ENCODE measurements at regions not wholly inside any gene's neighbourhood (a gene's known extent, or its start where the extent isn't known, plus 50 kb on each side); places are given as distances from the start of the nearest gene placed in this dataset.

DNA sequence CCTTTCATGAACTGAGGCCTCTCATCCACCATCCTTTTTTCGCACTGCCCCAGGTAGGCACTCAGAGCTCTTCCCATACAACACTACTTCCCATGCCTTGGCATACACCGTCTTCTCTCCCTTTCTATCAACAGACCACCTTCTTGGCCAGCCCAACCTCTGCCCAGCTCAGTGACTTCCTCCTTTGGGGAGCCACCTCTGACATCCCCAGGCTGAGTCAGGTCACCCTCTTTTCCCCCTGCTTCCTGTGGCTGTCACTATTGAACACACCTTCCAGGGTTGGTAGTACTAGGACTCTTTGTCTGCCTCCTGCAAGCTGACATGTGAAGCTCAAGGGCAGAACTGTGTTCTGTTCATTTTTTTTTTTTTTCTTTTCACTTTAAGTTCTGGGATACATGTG, 283.2 kb downstream of the SETD4 start:
- Histone ChIP-seq H3K9me3 (ENCODE audit: control insufficient read depth in 2 of 2, low read length in 2 of 2) (peaks cover 0 to 3% of the 10 kb centered on the region in 2 donors), H3K9ac (ENCODE audit: low read length in 2 of 2) (no peak overlapping the region), H3K27ac (ENCODE audit: low read length) (no peak overlapping the region), H3K36me3 (ENCODE audit: control insufficient read depth in 2 of 2, insufficient read depth in 2 of 2, low read length in 2 of 2) (no peaks in the 10 kb centered on the region), H3K4me3 (ENCODE audit: low read length in 2 of 2) (no peak overlapping the region), H3K4me1 (ENCODE audit: control insufficient read depth, insufficient read depth, low read length) (no peaks in the 10 kb centered on the region), H3K27me3 (ENCODE audit: control insufficient read depth in 1 of 2, insufficient read depth in 2 of 2, low read length in 2 of 2) (peaks cover 0 to 2% of the 10 kb centered on the region in 2 donors)

DNA sequence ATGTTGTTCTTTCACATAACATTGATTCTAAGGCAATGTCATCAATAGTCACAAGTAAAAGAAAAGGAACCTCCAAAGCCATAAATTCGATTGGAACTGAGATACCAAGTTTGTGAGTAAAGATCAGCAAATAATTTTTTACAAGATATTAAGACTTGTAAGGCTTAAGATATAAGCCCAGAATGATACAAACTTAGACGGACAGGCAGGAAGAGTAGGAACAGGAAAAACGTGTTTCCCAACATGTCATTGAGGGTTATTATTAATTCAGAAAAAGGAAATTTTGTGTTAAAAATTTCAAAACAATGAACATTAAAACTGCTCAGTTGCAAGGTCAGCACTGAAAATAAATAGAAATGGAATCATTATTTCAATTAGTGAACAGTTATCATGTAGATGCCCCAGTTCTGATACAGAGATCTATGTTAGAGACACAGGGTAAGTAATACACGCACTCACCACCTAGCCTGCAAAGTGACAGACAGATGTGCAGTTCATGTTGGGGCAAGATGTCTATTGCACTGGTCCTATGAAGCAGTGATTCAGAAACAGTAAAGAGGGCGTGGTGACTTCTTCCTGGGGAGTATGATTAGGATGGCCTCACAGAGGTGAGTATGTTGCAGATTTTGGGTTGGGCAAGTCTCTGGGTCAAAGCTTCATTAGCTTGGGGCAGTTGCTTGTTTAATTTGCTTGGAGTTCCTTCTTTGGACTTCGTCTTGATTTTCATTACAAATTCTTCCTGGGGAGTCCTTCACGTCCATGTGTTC, 284.4 kb downstream of the SETD4 start:
- Histone ChIP-seq H3K4me1 (ENCODE audit: control insufficient read depth, insufficient read depth, low read length) (no peaks in the 10 kb centered on the region), H3K9me3 (ENCODE audit: control insufficient read depth in 2 of 2, low read length in 2 of 2) (peaks cover 0 to 3% of the 10 kb centered on the region in 2 donors), H3K9ac (ENCODE audit: low read length in 2 of 2) (no peak overlapping the region)

DNA sequence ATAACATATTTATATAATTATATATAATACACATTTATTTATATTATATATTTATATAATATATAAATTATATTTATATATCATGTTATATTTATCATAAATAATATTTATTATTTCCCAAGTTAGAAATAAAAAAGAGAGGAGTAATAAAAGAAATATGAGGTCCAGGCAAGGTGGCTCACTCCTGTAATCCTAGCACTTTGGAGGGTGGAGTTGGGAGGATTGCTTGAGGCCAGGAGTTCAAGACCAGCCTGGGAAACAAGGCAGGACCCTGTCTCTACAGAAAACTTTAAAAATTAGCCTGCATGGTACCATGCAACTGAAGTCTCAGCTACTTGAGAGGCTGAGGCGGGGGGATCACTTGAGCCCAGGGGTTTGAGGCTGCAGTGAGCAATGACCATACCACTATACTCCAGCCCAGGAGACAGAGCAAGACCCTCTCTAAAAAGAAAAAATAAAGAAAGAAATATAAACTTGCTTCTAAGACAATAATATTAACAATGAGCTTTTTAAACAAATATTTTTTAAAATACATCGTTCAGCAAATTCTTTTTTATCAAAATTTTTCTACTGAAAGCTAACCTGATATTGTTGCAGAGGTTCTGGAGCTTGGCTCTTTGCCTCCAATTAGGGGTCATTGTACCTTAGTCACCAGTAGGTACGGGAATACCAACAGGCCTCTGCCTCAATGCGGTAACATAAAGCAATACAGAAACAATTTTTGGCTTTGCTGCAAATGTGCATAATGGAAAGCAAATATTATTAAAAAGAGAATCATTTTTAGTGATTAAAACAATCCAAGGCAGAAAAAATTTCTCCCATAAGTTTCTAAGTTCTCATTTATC, 290.0 kb downstream of the SETD4 start:
- Histone ChIP-seq H3K9me3 (ENCODE audit: control insufficient read depth in 2 of 2, low read length in 2 of 2) (no peaks in the 10 kb centered on the region), H3K36me3 (ENCODE audit: control insufficient read depth in 2 of 2, insufficient read depth in 2 of 2, low read length in 2 of 2) (no peaks in the 10 kb centered on the region), H3K9ac (ENCODE audit: low read length in 2 of 2) (no peak overlapping the region), H3K27ac (ENCODE audit: low read length) (no peak overlapping the region), H3K27me3 (ENCODE audit: control insufficient read depth in 1 of 2, insufficient read depth in 2 of 2, low read length in 2 of 2) (peaks cover 0 to 2% of the 10 kb centered on the region in 2 donors), H3K4me3 (ENCODE audit: low read length in 2 of 2) (no peak overlapping the region), H3K4me1 (ENCODE audit: control insufficient read depth, insufficient read depth, low read length) (no peaks in the 10 kb centered on the region)

More for the DNA sequence above, 284.4 kb downstream of the SETD4 start:
- Histone ChIP-seq H3K27ac (ENCODE audit: low read length) (no peak overlapping the region), H3K4me3 (ENCODE audit: low read length in 2 of 2) (no peak overlapping the region), H3K27me3 (ENCODE audit: control insufficient read depth in 1 of 2, insufficient read depth in 2 of 2, low read length in 2 of 2) (peaks cover 0 to 2% of the 10 kb centered on the region in 2 donors), H3K36me3 (ENCODE audit: control insufficient read depth in 2 of 2, insufficient read depth in 2 of 2, low read length in 2 of 2) (no peaks in the 10 kb centered on the region)

DNA sequence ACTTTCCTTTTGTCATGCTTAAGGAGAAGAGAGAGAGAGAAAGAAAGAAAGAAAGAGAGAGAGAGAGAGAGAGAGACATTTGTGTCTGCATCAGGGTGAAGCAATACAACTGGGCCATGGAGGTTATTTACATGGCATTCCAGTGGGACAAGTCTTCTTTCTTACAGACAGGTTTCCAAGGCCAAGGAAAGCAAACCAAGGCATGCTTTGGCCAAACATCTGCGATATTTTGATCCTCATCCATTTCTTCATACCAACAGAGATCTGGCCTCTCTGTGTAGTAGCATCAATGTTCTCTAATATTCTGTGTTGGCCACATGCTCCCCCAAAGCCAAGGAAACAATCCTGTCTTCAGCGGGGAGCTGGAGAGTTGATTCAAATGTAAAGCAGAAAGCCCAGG, 292.1 kb downstream of the SETD4 start:
- Histone ChIP-seq H3K9me3 (ENCODE audit: control insufficient read depth in 2 of 2, low read length in 2 of 2) (no peaks in the 10 kb centered on the region), H3K4me1 (ENCODE audit: control insufficient read depth, insufficient read depth, low read length) (no peaks in the 10 kb centered on the region), H3K4me3 (ENCODE audit: low read length in 2 of 2) (no peak overlapping the region)

DNA sequence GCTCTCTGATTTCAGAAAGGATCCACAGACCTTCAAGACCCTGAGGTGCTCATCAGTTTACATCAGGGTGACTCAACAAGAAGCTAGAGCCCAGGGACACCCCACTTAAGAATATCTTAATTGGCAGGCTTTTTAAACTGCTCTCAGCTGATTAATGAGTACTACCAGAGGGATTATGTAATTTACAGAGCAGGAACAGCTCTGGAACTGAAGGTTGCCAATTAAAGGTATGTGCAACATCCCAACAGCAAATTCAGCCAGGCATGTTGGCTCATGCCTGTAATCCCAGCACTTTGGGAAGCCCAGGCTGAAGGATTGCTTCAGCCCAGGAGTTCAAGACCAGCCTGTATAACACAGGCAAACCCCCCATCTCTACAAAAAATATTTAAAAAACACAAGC, 295.7 kb downstream of the SETD4 start:
- H3K9me3 ChIP-seq (ENCODE audit: control insufficient read depth in 2 of 2, low read length in 2 of 2) = no peaks in the 10 kb centered on the region

More for the DNA sequence above, 292.1 kb downstream of the SETD4 start:
- Histone ChIP-seq H3K27ac (ENCODE audit: low read length) (no peak overlapping the region), H3K9ac (ENCODE audit: low read length in 2 of 2) (no peak overlapping the region), H3K36me3 (ENCODE audit: control insufficient read depth in 2 of 2, insufficient read depth in 2 of 2, low read length in 2 of 2) (no peaks in the 10 kb centered on the region), H3K27me3 (ENCODE audit: control insufficient read depth in 1 of 2, insufficient read depth in 2 of 2, low read length in 2 of 2) (peaks cover 0 to 2% of the 10 kb centered on the region in 2 donors)

DNA sequence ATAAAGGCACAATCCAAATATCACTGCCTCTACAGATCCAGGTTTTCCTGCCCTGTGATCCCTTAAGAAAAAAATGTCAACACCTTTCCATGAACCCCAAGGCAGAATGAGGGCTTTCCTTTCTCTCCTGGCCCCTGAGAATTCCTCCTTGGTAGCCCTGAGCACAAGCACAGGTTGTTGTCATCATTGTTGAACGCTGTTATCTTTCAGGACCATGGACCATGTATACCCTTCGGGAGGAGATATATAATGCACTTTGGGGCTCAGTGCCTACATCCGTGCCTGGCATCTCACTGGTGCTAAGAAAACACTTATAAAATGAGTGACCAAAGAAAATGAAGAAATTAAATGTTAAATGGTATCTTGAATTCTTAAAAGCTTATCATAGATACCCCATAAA, 296.2 kb downstream of the SETD4 start:
- Histone ChIP-seq H3K9me3 (ENCODE audit: control insufficient read depth in 2 of 2, low read length in 2 of 2) (no peaks in the 10 kb centered on the region), H3K27me3 (ENCODE audit: control insufficient read depth in 1 of 2, insufficient read depth in 2 of 2, low read length in 2 of 2) (no peaks in the 10 kb centered on the region), H3K9ac (ENCODE audit: low read length in 2 of 2) (no peak overlapping the region), H3K4me3 (ENCODE audit: low read length in 2 of 2) (no peak overlapping the region), H3K27ac (ENCODE audit: low read length) (no peak overlapping the region), H3K4me1 (ENCODE audit: control insufficient read depth, insufficient read depth, low read length) (no peaks in the 10 kb centered on the region), H3K36me3 (ENCODE audit: control insufficient read depth in 2 of 2, insufficient read depth in 2 of 2, low read length in 2 of 2) (no peaks in the 10 kb centered on the region)

More for the DNA sequence above, 295.7 kb downstream of the SETD4 start:
- no peak overlapping the region for H3K4me3 ChIP-seq (ENCODE audit: low read length in 2 of 2)
- H3K4me1 ChIP-seq (ENCODE audit: control insufficient read depth, insufficient read depth, low read length) = no peaks in the 10 kb centered on the region
- no peaks in the 10 kb centered on the region for H3K36me3 ChIP-seq (ENCODE audit: control insufficient read depth in 2 of 2, insufficient read depth in 2 of 2, low read length in 2 of 2)
- no peak overlapping the region for H3K9ac ChIP-seq (ENCODE audit: low read length in 2 of 2)
- H3K27me3 ChIP-seq (ENCODE audit: control insufficient read depth in 1 of 2, insufficient read depth in 2 of 2, low read length in 2 of 2) = no peaks in the 10 kb centered on the region
- H3K27ac ChIP-seq (ENCODE audit: low read length) = no peak overlapping the region

DNA sequence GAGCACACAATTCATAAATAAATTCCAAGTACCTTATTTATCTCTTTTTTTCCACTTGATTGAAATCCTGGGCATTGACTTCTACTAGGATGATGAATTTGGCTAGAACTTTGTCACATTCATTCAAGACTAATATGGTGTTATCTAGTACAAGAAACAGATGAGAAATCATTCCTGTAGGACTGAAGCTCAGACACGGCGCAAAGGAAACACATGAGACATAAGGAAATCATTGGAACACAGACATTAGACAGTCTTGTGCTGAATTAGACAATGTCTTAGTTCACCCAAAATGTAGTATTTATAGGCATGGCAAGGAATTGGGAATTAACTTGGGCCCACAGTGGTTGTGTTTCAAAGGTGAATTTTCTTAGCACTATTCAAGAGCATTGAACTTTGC, 305.7 kb downstream of the SETD4 start:
- H3K27ac ChIP-seq (ENCODE audit: low read length) = no peak overlapping the region
- no peaks in the 10 kb centered on the region for H3K4me1 ChIP-seq (ENCODE audit: control insufficient read depth, insufficient read depth, low read length)
- peaks cover 0 to 3% of the 10 kb centered on the region in 2 donors for H3K9me3 ChIP-seq (ENCODE audit: control insufficient read depth in 2 of 2, low read length in 2 of 2)
- H3K36me3 ChIP-seq (ENCODE audit: control insufficient read depth in 2 of 2, insufficient read depth in 2 of 2, low read length in 2 of 2) = no peaks in the 10 kb centered on the region
- no peak overlapping the region for H3K4me3 ChIP-seq (ENCODE audit: low read length in 2 of 2)
- H3K9ac ChIP-seq (ENCODE audit: low read length in 2 of 2) = no peak overlapping the region
- H3K27me3 ChIP-seq (ENCODE audit: control insufficient read depth in 1 of 2, insufficient read depth in 2 of 2, low read length in 2 of 2) = peaks cover 0 to 2% of the 10 kb centered on the region in 2 donors

DNA sequence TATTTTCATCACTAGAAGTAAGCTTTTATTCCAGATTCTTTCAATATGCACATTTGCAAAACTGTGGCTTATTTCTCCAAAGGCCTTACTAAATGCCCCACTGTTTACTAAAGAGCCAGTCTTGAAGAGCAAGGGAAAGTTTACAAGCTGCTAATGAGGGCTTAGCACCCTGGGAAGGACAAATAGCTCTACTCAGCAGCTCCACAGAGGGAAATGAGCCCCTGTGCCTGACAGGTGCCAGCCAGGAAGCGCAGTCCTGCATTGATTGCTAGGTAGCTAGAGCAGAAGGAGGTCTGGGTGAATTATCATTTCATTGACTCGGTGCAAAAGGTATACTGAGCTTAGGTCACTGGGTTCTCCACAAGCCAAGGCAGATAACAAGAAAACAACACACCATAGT, 307.0 kb downstream of the SETD4 start:
- Histone ChIP-seq H3K36me3 (ENCODE audit: control insufficient read depth in 2 of 2, insufficient read depth in 2 of 2, low read length in 2 of 2) (no peaks in the 10 kb centered on the region), H3K4me1 (ENCODE audit: control insufficient read depth, insufficient read depth, low read length) (no peaks in the 10 kb centered on the region), H3K4me3 (ENCODE audit: low read length in 2 of 2) (no peak overlapping the region), H3K27me3 (ENCODE audit: control insufficient read depth in 1 of 2, insufficient read depth in 2 of 2, low read length in 2 of 2) (peaks cover 0 to 2% of the 10 kb centered on the region in 2 donors), H3K9ac (ENCODE audit: low read length in 2 of 2) (no peak overlapping the region), H3K27ac (ENCODE audit: low read length) (no peak overlapping the region), H3K9me3 (ENCODE audit: control insufficient read depth in 2 of 2, low read length in 2 of 2) (peaks cover 0 to 3% of the 10 kb centered on the region in 2 donors)

DNA sequence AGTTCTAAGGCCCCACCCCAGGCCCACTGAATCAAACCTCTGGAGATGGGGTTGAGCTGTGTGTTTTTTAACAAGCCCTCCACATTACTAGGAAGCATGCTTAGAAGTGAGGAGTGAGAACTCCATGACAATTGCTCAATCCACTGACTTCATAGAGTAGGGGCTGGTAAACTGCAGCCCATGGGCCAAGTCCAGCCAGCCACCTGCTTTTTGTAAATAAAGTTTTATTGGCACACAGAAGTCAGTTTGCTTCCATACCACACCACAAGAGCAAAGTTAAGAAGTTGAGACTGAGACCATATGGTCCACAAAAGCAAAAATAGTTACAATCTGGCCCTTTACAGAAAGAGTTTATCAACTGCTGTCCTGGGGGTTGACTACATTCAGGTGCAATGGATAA, 309.2 kb downstream of the SETD4 start:
- H3K27ac ChIP-seq (ENCODE audit: low read length) = no peak overlapping the region
- no peak overlapping the region for H3K9ac ChIP-seq (ENCODE audit: low read length in 2 of 2)
- H3K9me3 ChIP-seq (ENCODE audit: control insufficient read depth in 2 of 2, low read length in 2 of 2) = peaks cover 0 to 3% of the 10 kb centered on the region in 2 donors
- H3K36me3 ChIP-seq (ENCODE audit: control insufficient read depth in 2 of 2, insufficient read depth in 2 of 2, low read length in 2 of 2) = no peaks in the 10 kb centered on the region
- no peaks in the 10 kb centered on the region for H3K4me1 ChIP-seq (ENCODE audit: control insufficient read depth, insufficient read depth, low read length)
- no peak overlapping the region for H3K4me3 ChIP-seq (ENCODE audit: low read length in 2 of 2)
- H3K27me3 ChIP-seq (ENCODE audit: control insufficient read depth in 1 of 2, insufficient read depth in 2 of 2, low read length in 2 of 2) = no peaks in the 10 kb centered on the region

DNA sequence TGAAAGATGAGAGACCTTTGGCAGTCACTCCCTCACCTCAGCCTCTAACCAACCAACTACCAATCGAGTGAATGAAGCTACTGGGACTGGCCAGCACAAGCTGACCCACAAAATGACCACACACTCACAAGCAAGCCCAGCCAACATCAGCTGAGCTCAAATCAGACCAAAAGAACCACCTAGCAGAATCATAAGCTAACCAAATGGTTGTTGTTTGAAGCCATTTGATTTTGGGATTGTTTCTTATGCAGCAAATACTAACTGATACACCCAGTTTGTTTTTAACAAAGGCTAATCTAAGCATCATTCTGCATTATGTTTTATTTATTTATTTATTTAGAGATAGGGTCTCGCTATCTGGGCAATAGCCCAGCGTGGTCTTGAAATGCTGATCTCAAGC, 310.4 kb downstream of the SETD4 start:
- H3K4me3 ChIP-seq (ENCODE audit: low read length in 2 of 2) = no peak overlapping the region
- H3K27ac ChIP-seq (ENCODE audit: low read length) = no peak overlapping the region
- H3K27me3 ChIP-seq (ENCODE audit: control insufficient read depth in 1 of 2, insufficient read depth in 2 of 2, low read length in 2 of 2) = no peaks in the 10 kb centered on the region

More for the DNA sequence above, 310.4 kb downstream of the SETD4 start:
- Histone ChIP-seq H3K9me3 (ENCODE audit: control insufficient read depth in 2 of 2, low read length in 2 of 2) (peaks cover 0 to 3% of the 10 kb centered on the region in 2 donors), H3K36me3 (ENCODE audit: control insufficient read depth in 2 of 2, insufficient read depth in 2 of 2, low read length in 2 of 2) (no peaks in the 10 kb centered on the region), H3K9ac (ENCODE audit: low read length in 2 of 2) (no peak overlapping the region), H3K4me1 (ENCODE audit: control insufficient read depth, insufficient read depth, low read length) (no peaks in the 10 kb centered on the region)
